Lower leg skin (tissue), 4 donors: ENCODE measurements at regions not wholly inside any gene's neighbourhood (a gene's known extent, or its start where the extent isn't known, plus 50 kb on each side); places are given as distances from the start of the nearest gene placed in this dataset.

Experiments used
- DNase-seq, 2 donors: peaks; one replicate each; pipeline ENCODE4 v3.0.0-alpha.2; 2019; ENCODE audit warnings: low spot score in 2 of 2
- H3K4me3 ChIP-seq: fragments of 200-600 bp; sonication (generic); 2 replicates; pipeline ENCODE4 v1.5.1; 2017; ENCODE audit warnings: mild to moderate bottlenecking, low read depth; ENCODE audit not compliant: poor library complexity, severe bottlenecking
- CTCF ChIP-seq, 3 donors: fragments of 450-650 bp; IDR thresholded peaks; one replicate each; pipeline ENCODE4 v1.5.1; 2016; ENCODE audit warnings: antibody characterized with exemption in 3 of 3, mild to moderate bottlenecking in 3 of 3, moderate library complexity in 2 of 3
- POLR2A ChIP-seq, 2 donors: fragments of 450-650 bp; IDR thresholded peaks; one replicate each; pipeline ENCODE4 v1.6.1; 2016 to 2017; ENCODE audit warnings: antibody characterized with exemption in 2 of 2, mild to moderate bottlenecking in 1 of 2, moderate library complexity in 1 of 2
- WGBS, 2 donors: methylation state at CpG; one replicate each; pipeline ENCODE4 v1.1.5; 2018; 5-methylcytosine and 5-hydroxymethylcytosine counted together
- intact Hi-C: fragments of 100-400 bp; cut with DNase I; formaldehyde crosslinking; loops from one replicate; pipeline ENCODE4 v1.15.0; 2023; ENCODE audit warnings: low total_unique reads

- WGBS, 2 donors: 91 to 94% methylated on average over 11 to 20 of the region's 21 CpGs
- DNase-seq: no peak
- no peak for TF ChIP-seq CTCF (IDR thresholded peaks at IDR 0.05)
- TF ChIP-seq POLR2A (IDR thresholded peaks at IDR 0.05): no peak
- intact Hi-C loops: no loop called here
- H3K4me3 ChIP-seq: no peak overlapping the region
Observed at GRCh38 chr2:239581352-239581901, 180.6 kb upstream of the HDAC4 start.

DNA sequence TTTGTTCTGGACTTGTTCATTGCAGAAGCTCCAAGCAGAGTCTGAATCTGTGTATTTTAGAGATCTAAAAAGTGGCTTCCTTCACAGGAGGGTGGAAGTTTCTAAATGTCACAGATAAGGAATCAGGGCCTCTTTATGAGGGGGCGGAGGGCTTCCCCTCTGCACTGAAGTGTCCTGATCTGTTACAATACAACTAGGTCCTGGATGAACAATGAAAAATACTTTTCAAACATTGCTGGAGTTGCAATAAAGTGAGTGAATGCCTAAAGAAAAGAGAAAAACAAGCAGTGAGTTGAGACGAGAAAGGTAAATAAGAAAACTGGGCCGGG is 179.3 kb upstream of the HDAC4 start:
- 65 to 91% methylated on average over 3 of the region's 3 CpGs for WGBS, 2 donors
- intact Hi-C loops: no loop called here
- H3K4me3 ChIP-seq: no peak overlapping the region
- DNase-seq: no peak
- TF ChIP-seq POLR2A (IDR thresholded peaks at IDR 0.05): no peak
- TF ChIP-seq CTCF (IDR thresholded peaks at IDR 0.05): no peak

GRCh38 chr2:239579524-239580198 is 178.8 kb upstream of the HDAC4 start:
- TF ChIP-seq POLR2A (IDR thresholded peaks at IDR 0.05) (no peak), CTCF (IDR thresholded peaks at IDR 0.05) (no peak)
- intact Hi-C loops: no loop called here
- no peak overlapping the region for H3K4me3 ChIP-seq
- no peak for DNase-seq
- 84 to 94% methylated on average over 7 of the region's 7 CpGs for WGBS, 2 donors

GRCh38 chr2:239579081-239579480 is 178.3 kb upstream of the HDAC4 start:
- WGBS, 2 donors: 94 to 96% methylated on average over 12 of the region's 12 CpGs
- no peak for DNase-seq
- TF ChIP-seq POLR2A (IDR thresholded peaks at IDR 0.05) (no peak), CTCF (IDR thresholded peaks at IDR 0.05) (no peak)
- intact Hi-C loops: no loop called here
- no peak overlapping the region for H3K4me3 ChIP-seq

DNA sequence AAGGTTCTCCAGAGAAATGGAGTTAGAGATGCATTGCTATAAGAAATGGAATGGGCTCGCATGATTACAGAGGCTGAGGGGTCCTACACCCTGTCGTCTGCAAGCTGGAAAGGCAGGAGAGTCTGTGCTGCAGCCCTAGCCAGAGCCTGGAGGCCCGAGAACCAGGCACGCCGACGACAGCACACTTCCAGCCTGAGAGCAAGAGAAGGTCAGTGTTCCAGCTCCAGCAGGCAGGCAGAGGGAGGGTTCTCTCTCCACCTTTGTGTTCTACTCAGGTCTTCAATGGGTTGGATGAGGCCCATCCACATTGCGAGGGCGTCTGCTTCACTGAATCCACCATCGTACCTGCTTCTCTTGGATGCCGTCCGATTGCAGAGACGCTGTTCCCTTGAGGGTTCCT is 177.6 kb upstream of the HDAC4 start:
- 87 to 95% methylated on average over 12 of the region's 12 CpGs for WGBS, 2 donors
- no peak overlapping the region for H3K4me3 ChIP-seq
- no peak for DNase-seq
- no peak for TF ChIP-seq CTCF (IDR thresholded peaks at IDR 0.05)
- TF ChIP-seq POLR2A (IDR thresholded peaks at IDR 0.05): no peak
- intact Hi-C loops: no loop called here

- TF ChIP-seq POLR2A (IDR thresholded peaks at IDR 0.05) (no peak), CTCF (IDR thresholded peaks at IDR 0.05) (no peak)
- DNase-seq: no peak
- no peak overlapping the region for H3K4me3 ChIP-seq
- WGBS, 2 donors: 93 to 94% methylated on average over 12 of the region's 12 CpGs
- intact Hi-C loops: no loop called here
Observed at GRCh38 chr2:239577935-239578334, 177.1 kb upstream of the HDAC4 start.
